CD14-positive monocyte (primary cell): ENCODE measurements at regions not wholly inside any gene's neighbourhood (a gene's known extent, or its start where the extent isn't known, plus 50 kb on each side); places are given as distances from the start of the nearest gene placed in this dataset.

Source experiments
- DNase-seq, 3 donors: peaks; one replicate each; pipeline ENCODE4 v3.0.0-alpha.2; 2011 to 2022
- H2AFZ ChIP-seq: 2 replicates; pipeline ENCODE4 v1.6.0; 2012; ENCODE audit warnings: mild to moderate bottlenecking, low read depth, low read length, inconsistent platforms; ENCODE audit not compliant: insufficient read depth, poor library complexity, severe bottlenecking
- H3K27ac ChIP-seq, 2 donors: 1 replicate in 1 of 2; 2 replicates in 1 of 2; pipeline ENCODE4 v1.5.1; 2012 to 2013; ENCODE audit warnings: low read length in 2 of 2, control low read depth in 1 of 2, inconsistent platforms in 1 of 2, low read depth in 1 of 2, mild to moderate bottlenecking in 1 of 2
- H3K27me3 ChIP-seq, 2 donors: one replicate each; pipeline versions ENCODE4 v1.6.0 to v1.6.1; 2011 to 2013; ENCODE audit warnings: low read length in 2 of 2; ENCODE audit not compliant: control insufficient read depth in 2 of 2, insufficient read depth in 2 of 2
- H3K36me3 ChIP-seq, 2 donors: replicated peaks in 1 of 2; 1 replicate in 1 of 2; 2 replicates in 1 of 2; pipeline versions ENCODE4 v1.5.1 to v1.6.1; 2012 to 2013; ENCODE audit warnings: low read length in 2 of 2, control low read depth in 1 of 2, inconsistent platforms in 1 of 2, mild to moderate bottlenecking in 1 of 2; ENCODE audit not compliant: insufficient read depth in 2 of 2, control insufficient read depth in 1 of 2
- H3K4me1 ChIP-seq, 2 donors: 1 replicate in 1 of 2; 2 replicates in 1 of 2; pipeline versions ENCODE4 v1.5.1 to v1.6.1; 2012 to 2013; ENCODE audit warnings: low read length in 2 of 2, control low read depth in 1 of 2, inconsistent platforms in 1 of 2, mild to moderate bottlenecking in 1 of 2, moderate library complexity in 1 of 2; ENCODE audit not compliant: insufficient read depth in 2 of 2, control insufficient read depth in 1 of 2
- H3K4me2 ChIP-seq: replicated peaks from 2 replicates; pipeline ENCODE3; 2012; ENCODE audit warnings: low read length, moderate library complexity, mild to moderate bottlenecking; ENCODE audit not compliant: poor library complexity, severe bottlenecking; ENCODE audit errors: extremely low read depth
- H3K4me3 ChIP-seq, 3 experiments: fragments of 200-600 bp in 1 of 3; sonication (generic) in 1 of 3; replicated peaks in 1 of 3; 1 replicate in 2 of 3; 2 replicates in 1 of 3; pipeline ENCODE4 v1.5.1; 2011 to 2013; ENCODE audit warnings: low read length in 3 of 3, mild to moderate bottlenecking in 3 of 3, control low read depth in 2 of 3, low read depth in 2 of 3, inconsistent platforms in 1 of 3, moderate library complexity in 1 of 3
- H3K79me2 ChIP-seq: 2 replicates; pipeline ENCODE4 v1.6.0; 2012; ENCODE audit warnings: mild to moderate bottlenecking, control low read depth, inconsistent platforms, low read length, moderate library complexity; ENCODE audit not compliant: insufficient read depth
- H3K9ac ChIP-seq: 2 replicates; pipeline ENCODE4 v1.6.0; 2017; ENCODE audit warnings: low read length, mild to moderate bottlenecking; ENCODE audit not compliant: insufficient read depth, poor library complexity, severe bottlenecking
- H3K9me3 ChIP-seq, 2 donors: replicated peaks in 1 of 2; 1 replicate in 1 of 2; 2 replicates in 1 of 2; pipeline versions ENCODE4 v1.5.1 to v1.6.1; 2012 to 2013; ENCODE audit warnings: low read length in 2 of 2, control low read depth in 1 of 2; ENCODE audit not compliant: control insufficient read depth in 1 of 2, insufficient read depth in 1 of 2
- H4K20me1 ChIP-seq: 2 replicates; pipeline ENCODE4 v1.6.0; 2012; ENCODE audit warnings: mild to moderate bottlenecking, low read length, control low read depth, moderate library complexity; ENCODE audit not compliant: insufficient read depth
- H3K27ac Mint-ChIP-seq, 7 donors: one replicate each; pipeline ENCODE4 v1.8.0; 2020; ENCODE audit warnings: mild to moderate bottlenecking in 7 of 7, mixed read lengths in 7 of 7, moderate library complexity in 6 of 7, inconsistent platforms in 2 of 7
- H3K27me3 Mint-ChIP-seq, 3 donors: one replicate each; pipeline ENCODE4 v1.8.0; 2021 to 2022; ENCODE audit warnings: low read depth in 3 of 3, mild to moderate bottlenecking in 3 of 3, mixed read lengths in 3 of 3, moderate library complexity in 3 of 3, inconsistent platforms in 1 of 3
- H3K36me3 Mint-ChIP-seq, 2 donors: one replicate each; pipeline ENCODE4 v1.8.0; 2020; ENCODE audit warnings: mixed read lengths in 2 of 2, inconsistent platforms in 1 of 2, mild to moderate bottlenecking in 1 of 2
- H3K4me1 Mint-ChIP-seq: one replicate; pipeline ENCODE4 v1.8.0; 2020; ENCODE audit warnings: mild to moderate bottlenecking, mixed read lengths
- H3K4me3 Mint-ChIP-seq, 2 donors: one replicate each; pipeline ENCODE4 v1.8.0; 2020; ENCODE audit warnings: mild to moderate bottlenecking in 2 of 2, mixed read lengths in 2 of 2, moderate library complexity in 1 of 2
- H3K9me3 Mint-ChIP-seq, 7 donors: one replicate each; pipeline ENCODE4 v1.8.0; 2020 to 2022; ENCODE audit warnings: mixed read lengths in 7 of 7, mild to moderate bottlenecking in 6 of 7, moderate library complexity in 6 of 7, inconsistent platforms in 2 of 7
- WGBS: methylation state at CpG from one replicate; pipeline ENCODE4 v1.1.5; 2013; ENCODE audit warnings: missing lambda C conversion rate; ENCODE audit not compliant: insufficient coverage; 5-methylcytosine and 5-hydroxymethylcytosine counted together
- intact Hi-C, 2 donors: fragments of 100-400 bp; cut with micrococcal nuclease; formaldehyde crosslinking; loops; one replicate each; pipeline versions ENCODE4 v1.15.0 to v1.15.1; 2023
- TF ChIP-seq, protein P1 (sequence below): fragments of 200-600 bp; IDR thresholded peaks from one replicate; pipeline ENCODE4 v1.8.0; 2022; ENCODE audit warnings: antibody characterized with exemption, mild to moderate bottlenecking

DNA sequence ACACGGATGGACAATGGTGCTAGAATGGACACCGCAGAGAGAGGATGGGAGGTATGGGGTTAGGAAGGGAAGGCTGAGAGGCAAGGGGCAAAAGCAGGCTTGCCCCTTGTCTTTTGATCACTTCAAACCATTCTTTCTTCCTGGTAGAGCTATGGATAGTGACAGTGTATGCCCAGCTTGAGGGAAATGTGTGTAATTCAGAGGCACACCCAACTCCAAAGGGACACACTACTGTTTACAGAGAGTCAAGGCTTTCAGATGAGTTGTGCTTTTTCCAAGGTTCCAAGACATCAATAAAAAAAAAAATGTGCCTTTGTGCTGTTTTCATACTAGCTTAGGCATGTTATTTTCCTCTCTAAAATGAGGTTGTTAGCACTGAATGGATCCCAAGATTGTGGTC lies 185.0 kb downstream of the MCHR2 start:
- Histone ChIP-seq H3K4me2 (no peak overlapping the region), H3K79me2 (no peaks in the 10 kb centered on the region), H3K4me1 (no peaks in the 10 kb centered on the region), H3K9ac (no peak overlapping the region), H3K36me3 (no peaks in the 10 kb centered on the region), H4K20me1 (no peaks in the 10 kb centered on the region), H3K27ac (no peak overlapping the region), H3K9me3 (no peaks in the 10 kb centered on the region), H2AFZ (no peak overlapping the region), H3K27me3 (peaks cover 0 to 3% of the 10 kb centered on the region in 2 donors), H3K4me3 (no peak overlapping the region)
- Mint-ChIP-seq H3K9me3 (peaks cover 0 to 2% (median 0%) of the 10 kb centered on the region in 7 donors), H3K27me3 (peaks cover 2 to 7% (median 6%) of the 10 kb centered on the region in 3 donors), H3K27ac (no peak overlapping the region), H3K4me1 (no peaks in the 10 kb centered on the region), H3K36me3 (no peaks in the 10 kb centered on the region), H3K4me3 (no peak overlapping the region)
- TF ChIP-seq, protein P1, sequence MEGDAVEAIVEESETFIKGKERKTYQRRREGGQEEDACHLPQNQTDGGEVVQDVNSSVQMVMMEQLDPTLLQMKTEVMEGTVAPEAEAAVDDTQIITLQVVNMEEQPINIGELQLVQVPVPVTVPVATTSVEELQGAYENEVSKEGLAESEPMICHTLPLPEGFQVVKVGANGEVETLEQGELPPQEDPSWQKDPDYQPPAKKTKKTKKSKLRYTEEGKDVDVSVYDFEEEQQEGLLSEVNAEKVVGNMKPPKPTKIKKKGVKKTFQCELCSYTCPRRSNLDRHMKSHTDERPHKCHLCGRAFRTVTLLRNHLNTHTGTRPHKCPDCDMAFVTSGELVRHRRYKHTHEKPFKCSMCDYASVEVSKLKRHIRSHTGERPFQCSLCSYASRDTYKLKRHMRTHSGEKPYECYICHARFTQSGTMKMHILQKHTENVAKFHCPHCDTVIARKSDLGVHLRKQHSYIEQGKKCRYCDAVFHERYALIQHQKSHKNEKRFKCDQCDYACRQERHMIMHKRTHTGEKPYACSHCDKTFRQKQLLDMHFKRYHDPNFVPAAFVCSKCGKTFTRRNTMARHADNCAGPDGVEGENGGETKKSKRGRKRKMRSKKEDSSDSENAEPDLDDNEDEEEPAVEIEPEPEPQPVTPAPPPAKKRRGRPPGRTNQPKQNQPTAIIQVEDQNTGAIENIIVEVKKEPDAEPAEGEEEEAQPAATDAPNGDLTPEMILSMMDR = no peak
- 86% methylated on average over 2 of the region's 2 CpGs for WGBS
- intact Hi-C loops = no loop called here
- no peak for DNase-seq

DNA sequence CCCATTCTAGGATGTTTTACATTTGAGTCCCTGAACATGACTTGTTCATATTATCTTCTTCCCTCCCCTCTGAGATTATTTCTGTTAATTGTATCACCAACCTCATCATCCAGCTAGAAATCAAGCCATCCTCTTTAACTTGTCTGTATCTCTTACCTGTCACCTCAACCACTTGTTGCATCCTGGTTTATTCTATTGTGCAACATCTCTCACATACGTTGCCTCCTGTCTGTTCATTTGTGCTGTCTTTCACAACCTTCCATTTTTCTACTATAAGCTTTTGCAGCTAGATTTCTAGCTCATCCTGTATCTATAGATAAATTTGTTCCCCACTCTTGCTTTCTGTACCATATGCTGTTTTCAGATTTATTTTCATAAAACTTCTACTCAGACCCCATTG lies 183.7 kb downstream of the MCHR2 start:
- Histone ChIP-seq H3K36me3 (no peaks in the 10 kb centered on the region), H4K20me1 (no peaks in the 10 kb centered on the region), H3K9ac (no peak overlapping the region), H3K27me3 (peaks cover 0 to 3% of the 10 kb centered on the region in 2 donors), H3K4me3 (no peak overlapping the region), H2AFZ (no peak overlapping the region), H3K79me2 (no peaks in the 10 kb centered on the region), H3K4me2 (no peak overlapping the region), H3K4me1 (no peaks in the 10 kb centered on the region), H3K9me3 (no peaks in the 10 kb centered on the region), H3K27ac (no peak overlapping the region)
- Mint-ChIP-seq H3K9me3 (peaks cover 0 to 2% (median 0%) of the 10 kb centered on the region in 7 donors), H3K27ac (no peak overlapping the region), H3K27me3 (peaks cover 4 to 7% (median 6%) of the 10 kb centered on the region in 3 donors), H3K4me3 (no peak overlapping the region), H3K36me3 (no peaks in the 10 kb centered on the region), H3K4me1 (no peaks in the 10 kb centered on the region)
- TF ChIP-seq, protein P1 = no peak
- intact Hi-C loops = no loop called here
- DNase-seq = no peak
- WGBS = 86% methylated on average over 1 of the region's 1 CpG
